ENCODE measurements at regions not wholly inside any gene's neighbourhood (a gene's known extent, or its start where the extent isn't known, plus 50 kb on each side); places are given as distances from the start of the nearest gene placed in this dataset.

DNA sequence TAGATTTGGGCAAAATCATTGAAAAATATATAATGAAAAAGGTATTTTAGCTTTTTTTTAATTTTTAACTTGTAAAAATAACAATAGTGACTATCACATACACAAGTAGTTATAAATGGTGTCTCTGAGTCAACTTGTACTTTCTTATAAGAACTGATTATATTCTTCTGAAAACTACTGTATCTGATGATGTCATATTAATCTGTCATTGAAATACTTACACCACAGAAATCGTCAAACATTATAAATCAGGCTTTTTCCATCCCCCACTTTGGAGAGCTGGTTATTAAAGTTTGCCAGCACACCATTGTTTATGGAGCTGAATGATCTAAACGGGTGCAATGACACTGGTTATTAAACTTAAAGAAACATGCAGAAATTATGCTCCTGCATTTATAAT lies 1259.6 kb upstream of the CNTN5 start:
- no TSS peak for BruUV-seq (replicated peaks)
- no peak overlapping the region for H3K4me3 ChIP-seq
- ChIA-PET CTCF (no interaction called here), POLR2A (ENCODE audit: unreplicated experiment) (no interaction called here)
- H3F3A ChIP-seq (ENCODE audit: insufficient read depth, low read depth): no peaks in the 10 kb centered on the region
- no peak overlapping the region for H3K27ac ChIP-seq
- H3K27me3 ChIP-seq (ENCODE audit: insufficient read depth, low read depth): no peaks in the 10 kb centered on the region
- intact Hi-C loops (cut with micrococcal nuclease; ENCODE audit: unreplicated experiment): no loop called here
- H3K4me1 ChIP-seq (replicated peaks; ENCODE audit: insufficient read depth): no peaks in the 10 kb centered on the region
- H3K9me2 ChIP-seq (ENCODE audit: insufficient read depth): no peaks in the 10 kb centered on the region; the same call in 1 of the 2 replicates
- H2AFZ ChIP-seq: no peak overlapping the region
- no peaks in the 10 kb centered on the region for H3K36me3 ChIP-seq (ENCODE audit: low read depth)
- no peak for TF ChIP-seq EZH2 (IDR thresholded peaks at IDR 0.05; ENCODE audit: low read depth)
- TF ChIP-seq, protein P1, sequence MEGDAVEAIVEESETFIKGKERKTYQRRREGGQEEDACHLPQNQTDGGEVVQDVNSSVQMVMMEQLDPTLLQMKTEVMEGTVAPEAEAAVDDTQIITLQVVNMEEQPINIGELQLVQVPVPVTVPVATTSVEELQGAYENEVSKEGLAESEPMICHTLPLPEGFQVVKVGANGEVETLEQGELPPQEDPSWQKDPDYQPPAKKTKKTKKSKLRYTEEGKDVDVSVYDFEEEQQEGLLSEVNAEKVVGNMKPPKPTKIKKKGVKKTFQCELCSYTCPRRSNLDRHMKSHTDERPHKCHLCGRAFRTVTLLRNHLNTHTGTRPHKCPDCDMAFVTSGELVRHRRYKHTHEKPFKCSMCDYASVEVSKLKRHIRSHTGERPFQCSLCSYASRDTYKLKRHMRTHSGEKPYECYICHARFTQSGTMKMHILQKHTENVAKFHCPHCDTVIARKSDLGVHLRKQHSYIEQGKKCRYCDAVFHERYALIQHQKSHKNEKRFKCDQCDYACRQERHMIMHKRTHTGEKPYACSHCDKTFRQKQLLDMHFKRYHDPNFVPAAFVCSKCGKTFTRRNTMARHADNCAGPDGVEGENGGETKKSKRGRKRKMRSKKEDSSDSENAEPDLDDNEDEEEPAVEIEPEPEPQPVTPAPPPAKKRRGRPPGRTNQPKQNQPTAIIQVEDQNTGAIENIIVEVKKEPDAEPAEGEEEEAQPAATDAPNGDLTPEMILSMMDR (conservative IDR thresholded peaks at IDR 0.05): no peak
- H3K4me2 ChIP-seq: no peak overlapping the region
- no peak for DNase-seq
- H3K79me2 ChIP-seq (ENCODE audit: low read depth): no peaks in the 10 kb centered on the region
- no peaks in the 10 kb centered on the region for H4K20me1 ChIP-seq (ENCODE audit: insufficient read depth)
- no peaks in the 10 kb centered on the region for H3K9me3 ChIP-seq (ENCODE audit: insufficient read depth, low read depth)

DNA sequence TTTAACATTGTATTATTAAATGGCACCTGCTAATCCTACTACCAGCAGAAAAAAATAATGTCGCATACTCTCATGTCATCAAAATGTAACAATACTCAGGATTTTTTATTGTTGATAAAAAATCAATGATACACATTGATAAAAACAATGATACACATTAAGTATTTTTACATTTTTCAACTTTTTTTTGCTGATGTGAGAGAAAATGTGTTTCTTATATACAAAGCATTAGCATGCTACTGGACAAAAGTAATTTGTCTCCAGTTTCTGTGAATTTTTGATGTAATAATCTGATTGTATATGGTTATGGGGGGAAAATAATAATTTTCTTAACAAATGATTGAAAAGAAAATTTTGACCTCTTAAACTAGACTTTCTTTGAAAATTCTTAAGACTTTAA lies 1256.6 kb upstream of the CNTN5 start:
- Histone ChIP-seq H3K9me2 (ENCODE audit: insufficient read depth) (no peaks in the 10 kb centered on the region; the same call in none of the 2 replicates), H3F3A (ENCODE audit: insufficient read depth, low read depth) (no peaks in the 10 kb centered on the region)

DNA sequence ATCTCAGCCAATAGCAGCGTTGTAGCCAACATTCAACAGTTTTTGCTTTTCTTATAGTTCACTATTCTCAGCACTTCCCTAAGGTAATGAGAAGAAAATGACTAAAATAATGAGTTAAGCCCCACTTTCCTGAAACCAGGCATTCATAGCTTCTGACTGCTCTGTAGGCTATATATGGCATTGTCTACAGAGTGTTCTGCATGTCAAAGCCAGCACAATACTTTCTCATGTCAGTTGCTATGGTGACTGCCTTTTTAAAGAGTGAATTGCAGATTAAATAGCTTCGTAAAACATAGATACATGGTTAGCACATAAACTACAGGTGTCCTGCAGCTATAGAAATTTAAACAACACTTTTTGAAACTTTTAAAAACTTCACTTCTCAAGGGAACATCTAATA lies 1256.1 kb upstream of the CNTN5 start:
- ChIA-PET POLR2A (ENCODE audit: unreplicated experiment) (no interaction called here), CTCF (no interaction called here)
- Histone ChIP-seq H3K4me1 (replicated peaks; ENCODE audit: insufficient read depth) (no peaks in the 10 kb centered on the region), H3K27me3 (ENCODE audit: insufficient read depth, low read depth) (no peaks in the 10 kb centered on the region), H3K27ac (no peak overlapping the region), H3K36me3 (ENCODE audit: low read depth) (no peaks in the 10 kb centered on the region), H3K9me3 (ENCODE audit: insufficient read depth, low read depth) (no peaks in the 10 kb centered on the region), H3K79me2 (ENCODE audit: low read depth) (no peaks in the 10 kb centered on the region), H4K20me1 (ENCODE audit: insufficient read depth) (no peaks in the 10 kb centered on the region), H3K9me2 (ENCODE audit: insufficient read depth) (no peaks in the 10 kb centered on the region; the same call in none of the 2 replicates), H3F3A (ENCODE audit: insufficient read depth, low read depth) (no peaks in the 10 kb centered on the region), H2AFZ (no peak overlapping the region), H3K4me2 (no peak overlapping the region), H3K4me3 (no peak overlapping the region)
- intact Hi-C loops (cut with micrococcal nuclease; ENCODE audit: unreplicated experiment): no loop called here
- no TSS peak for BruUV-seq (replicated peaks)
- TF ChIP-seq, protein P1 (conservative IDR thresholded peaks at IDR 0.05): no peak
- no peak for TF ChIP-seq EZH2 (IDR thresholded peaks at IDR 0.05; ENCODE audit: low read depth)
- DNase-seq: no peak

More for the DNA sequence above, 1256.6 kb upstream of the CNTN5 start:
- H3K4me3 ChIP-seq: no peak overlapping the region
- intact Hi-C loops (cut with micrococcal nuclease; ENCODE audit: unreplicated experiment): no loop called here
- DNase-seq: no peak
- TF ChIP-seq, protein P1 (conservative IDR thresholded peaks at IDR 0.05): no peak
- TF ChIP-seq EZH2 (IDR thresholded peaks at IDR 0.05; ENCODE audit: low read depth): no peak
- no peak overlapping the region for H2AFZ ChIP-seq
- H3K4me2 ChIP-seq: no peak overlapping the region
- no peaks in the 10 kb centered on the region for H3K36me3 ChIP-seq (ENCODE audit: low read depth)
- H3K27ac ChIP-seq: no peak overlapping the region
- no peaks in the 10 kb centered on the region for H4K20me1 ChIP-seq (ENCODE audit: insufficient read depth)
- H3K27me3 ChIP-seq (ENCODE audit: insufficient read depth, low read depth): no peaks in the 10 kb centered on the region
- BruUV-seq (replicated peaks): no TSS peak
- no peaks in the 10 kb centered on the region for H3K79me2 ChIP-seq (ENCODE audit: low read depth)
- POLR2A ChIA-PET (ENCODE audit: unreplicated experiment): no interaction called here
- H3K9me3 ChIP-seq (ENCODE audit: insufficient read depth, low read depth): no peaks in the 10 kb centered on the region
- CTCF ChIA-PET: no interaction called here
- H3K4me1 ChIP-seq (replicated peaks; ENCODE audit: insufficient read depth): no peaks in the 10 kb centered on the region

All from PC-9 (cell line).